ENCODE measurements at regions not wholly inside any gene's neighbourhood (a gene's known extent, or its start where the extent isn't known, plus 50 kb on each side); places are given as distances from the start of the nearest gene placed in this dataset.

GRCh38 chr1:189084811-189085210, 1392.9 kb downstream of the BRINP3 start:
- no peak overlapping the region for H3K4me2 ChIP-seq (ENCODE audit: insufficient read depth, low read length)
- H3K36me3 ChIP-seq (ENCODE audit: insufficient read depth, low read length): no peaks in the 10 kb centered on the region
- H3K27ac ChIP-seq (ENCODE audit: low read depth, low read length): no peak overlapping the region
- H3K9me3 ChIP-seq (ENCODE audit: low read depth, low read length): peaks cover 3% of the 10 kb centered on the region
- H3K79me2 ChIP-seq (ENCODE audit: insufficient read depth, low read length): no peaks in the 10 kb centered on the region
- H2AFZ ChIP-seq (ENCODE audit: low read length): no peak overlapping the region
- H4K20me1 ChIP-seq (ENCODE audit: insufficient read depth, low read length): no peaks in the 10 kb centered on the region
- TF ChIP-seq CTCF (IDR thresholded peaks at IDR 0.05; ENCODE audit: extremely low read depth, low read depth, low read length): no peak
- H3K4me3 ChIP-seq (ENCODE audit: insufficient read depth, low read length): no peak overlapping the region
- H3K4me1 ChIP-seq (ENCODE audit: insufficient read depth, low read length): no peaks in the 10 kb centered on the region
- no peak for DNase-seq (ENCODE audit: insufficient read length, low spot score, missing footprints)
- no peaks in the 10 kb centered on the region for H3K27me3 ChIP-seq (ENCODE audit: insufficient read depth, low read length)

GRCh38 chr1:189103956-189104355, 1373.7 kb downstream of the BRINP3 start:
- Histone ChIP-seq H3K4me2 (ENCODE audit: insufficient read depth, low read length) (no peak overlapping the region), H3K27ac (ENCODE audit: low read depth, low read length) (no peak overlapping the region), H3K9me3 (ENCODE audit: low read depth, low read length) (peaks cover 2% of the 10 kb centered on the region), H2AFZ (ENCODE audit: low read length) (no peak overlapping the region), H3K4me3 (ENCODE audit: insufficient read depth, low read length) (no peak overlapping the region), H3K79me2 (ENCODE audit: insufficient read depth, low read length) (no peaks in the 10 kb centered on the region), H3K27me3 (ENCODE audit: insufficient read depth, low read length) (no peaks in the 10 kb centered on the region), H3K4me1 (ENCODE audit: insufficient read depth, low read length) (no peaks in the 10 kb centered on the region), H3K36me3 (ENCODE audit: insufficient read depth, low read length) (no peaks in the 10 kb centered on the region), H4K20me1 (ENCODE audit: insufficient read depth, low read length) (no peaks in the 10 kb centered on the region)
- DNase-seq (ENCODE audit: insufficient read length, low spot score, missing footprints): no peak
- no peak for TF ChIP-seq CTCF (IDR thresholded peaks at IDR 0.05; ENCODE audit: extremely low read depth, low read depth, low read length)

DNA sequence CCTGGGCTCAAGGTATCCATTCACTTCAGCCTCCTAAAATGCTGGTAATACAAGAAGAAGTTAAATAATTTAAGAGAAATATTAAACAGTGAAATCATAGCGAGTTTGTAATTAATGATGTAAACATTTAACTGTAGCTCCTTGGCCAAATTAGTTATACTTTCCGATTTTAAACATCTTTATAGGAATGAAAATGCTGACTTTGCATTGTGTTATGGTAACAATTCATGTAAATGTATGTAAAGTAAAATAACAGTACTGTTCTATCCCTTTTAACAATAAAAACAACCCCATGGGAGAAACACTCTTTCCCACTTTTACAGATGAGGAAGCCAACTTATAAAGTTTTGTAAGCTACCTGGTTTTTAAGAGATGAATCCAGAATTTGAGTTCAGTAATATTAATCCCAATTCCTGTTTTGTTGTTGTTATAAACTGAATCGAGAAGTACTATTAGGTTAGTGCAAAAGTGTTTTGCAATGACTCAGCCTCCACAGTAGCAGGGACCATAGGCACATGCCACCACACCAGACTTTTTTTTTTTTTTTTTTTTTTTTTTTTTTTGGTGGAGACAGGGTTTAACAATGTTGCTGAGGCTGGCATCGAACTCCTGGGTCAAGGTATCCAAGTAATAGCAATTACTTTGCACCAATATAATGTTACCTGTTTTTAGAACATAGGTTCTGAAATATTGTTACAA, 1360.4 kb downstream of the BRINP3 start:
- Histone ChIP-seq H3K27ac (ENCODE audit: low read depth, low read length) (no peak overlapping the region), H3K9me3 (ENCODE audit: low read depth, low read length) (no peaks in the 10 kb centered on the region), H4K20me1 (ENCODE audit: insufficient read depth, low read length) (no peaks in the 10 kb centered on the region), H3K4me1 (ENCODE audit: insufficient read depth, low read length) (no peaks in the 10 kb centered on the region), H3K36me3 (ENCODE audit: insufficient read depth, low read length) (no peaks in the 10 kb centered on the region), H2AFZ (ENCODE audit: low read length) (no peak overlapping the region), H3K4me3 (ENCODE audit: insufficient read depth, low read length) (no peak overlapping the region), H3K79me2 (ENCODE audit: insufficient read depth, low read length) (no peaks in the 10 kb centered on the region), H3K27me3 (ENCODE audit: insufficient read depth, low read length) (no peaks in the 10 kb centered on the region), H3K4me2 (ENCODE audit: insufficient read depth, low read length) (no peak overlapping the region)
- DNase-seq (ENCODE audit: insufficient read length, low spot score, missing footprints): no peak
- TF ChIP-seq CTCF (IDR thresholded peaks at IDR 0.05; ENCODE audit: extremely low read depth, low read depth, low read length): no peak

- no peak for DNase-seq (ENCODE audit: insufficient read length, low spot score, missing footprints)
- Histone ChIP-seq H4K20me1 (ENCODE audit: insufficient read depth, low read length) (no peaks in the 10 kb centered on the region), H3K79me2 (ENCODE audit: insufficient read depth, low read length) (no peaks in the 10 kb centered on the region), H3K27me3 (ENCODE audit: insufficient read depth, low read length) (no peaks in the 10 kb centered on the region), H2AFZ (ENCODE audit: low read length) (no peak overlapping the region), H3K4me3 (ENCODE audit: insufficient read depth, low read length) (no peak overlapping the region), H3K9me3 (ENCODE audit: low read depth, low read length) (peaks cover 3% of the 10 kb centered on the region), H3K4me2 (ENCODE audit: insufficient read depth, low read length) (no peak overlapping the region), H3K36me3 (ENCODE audit: insufficient read depth, low read length) (no peaks in the 10 kb centered on the region), H3K27ac (ENCODE audit: low read depth, low read length) (no peak overlapping the region), H3K4me1 (ENCODE audit: insufficient read depth, low read length) (no peaks in the 10 kb centered on the region)
- TF ChIP-seq CTCF (IDR thresholded peaks at IDR 0.05; ENCODE audit: extremely low read depth, low read depth, low read length): no peak
Measured at GRCh38 chr1:189121941-189122340, 1355.7 kb downstream of the BRINP3 start.
